HepG2 (cell line): ENCODE measurements at regions not wholly inside any gene's neighbourhood (a gene's known extent, or its start where the extent isn't known, plus 50 kb on each side); places are given as distances from the start of the nearest gene placed in this dataset.

ENCODE experiments used
- ATAC-seq: fragments of 200-7000 bp; cut with Tn5 transposase; 3 replicates; pipeline ENCODE4 v1.9.1; 2020; ENCODE audit warnings: mild to moderate bottlenecking, moderate library complexity
- BruUV-seq: library from RNA; stranded (reverse); fragments of 400-500 nt; replicated peaks from 2 replicates; lab custom pipeline; 2021; lab: Mats Ljungman, UMichigan
- CTCF ChIA-PET: fragments of 300-600 bp; formaldehyde crosslinking; extraction: SDS; loops from one replicate; lab custom pipeline; 2021; ENCODE audit warnings: low total read pairs, inconsistent platforms, low intra/inter-chr PET ratio; lab: Yijun Ruan, JAX
- POLR2A ChIA-PET: fragments of 350-600 bp; sonication (Branson Sonifier 250); formaldehyde crosslinking; loops from one replicate; lab custom pipeline; 2020; ENCODE audit warnings: antibody characterized with exemption, inconsistent platforms; lab: Yijun Ruan, JAX
- DNase-seq: peaks from one replicate; pipeline ENCODE4 v3.0.0-alpha.2; 2015; ENCODE audit warnings: low spot score
- FAIRE-seq: peaks from 3 replicates; lab custom pipeline; 2011; peaks lifted over from hg19 to GRCh38; lab: Jason Lieb, UNC
- H2AFZ ChIP-seq: one replicate; pipeline ENCODE4 v1.6.1; 2011; ENCODE audit warnings: low read length, inconsistent platforms
- H3K27ac ChIP-seq: fragments of 300-600 bp; 3 replicates; pipeline ENCODE4 v1.8.0; 2011; ENCODE audit warnings: mixed run types, mild to moderate bottlenecking, mixed read lengths, low read length, inconsistent platforms; ENCODE audit not compliant: insufficient read depth; ENCODE audit errors: extremely low read length
- H3K27me3 ChIP-seq, 2 experiments: fragments of 200-600 bp in 1 of 2; 2 replicates in 1 of 2; 3 replicates in 1 of 2; pipeline versions ENCODE4 v1.6.0 to v1.8.0; 2011; ENCODE audit warnings: low read length in 2 of 2, mild to moderate bottlenecking in 2 of 2, moderate library complexity in 2 of 2, inconsistent platforms in 1 of 2; ENCODE audit not compliant: insufficient read depth in 2 of 2, control insufficient read depth in 1 of 2
- H3K36me3 ChIP-seq, 2 experiments: fragments of 200-600 bp in 1 of 2; replicated peaks in 1 of 2; 2 replicates in 1 of 2; 3 replicates in 1 of 2; pipeline versions ENCODE4 v1.5.1 to v1.8.0; 2011; ENCODE audit warnings: low read length in 2 of 2, inconsistent platforms in 1 of 2; ENCODE audit not compliant: insufficient read depth in 2 of 2, control insufficient read depth in 1 of 2
- H3K4me1 ChIP-seq: 2 replicates; pipeline ENCODE4 v1.5.1; 2012; ENCODE audit warnings: low read length, inconsistent platforms; ENCODE audit not compliant: insufficient read depth
- H3K4me2 ChIP-seq: 2 replicates; pipeline ENCODE4 v1.6.0; 2011; ENCODE audit warnings: low read depth, low read length, inconsistent platforms
- H3K4me3 ChIP-seq, 3 experiments: fragments of 200-600 bp in 1 of 3; sonication (generic), shearing (Covaris generic) in 1 of 3; replicated peaks in 1 of 3; 2 replicates each; pipeline ENCODE4 v1.5.1; 2011 to 2016; ENCODE audit warnings: low read length in 3 of 3, inconsistent platforms in 2 of 3, low read depth in 2 of 3, mild to moderate bottlenecking in 2 of 3, control low read depth in 1 of 3, mixed read lengths in 1 of 3; ENCODE audit not compliant: insufficient read depth in 1 of 3
- H3K79me2 ChIP-seq: one replicate; pipeline ENCODE4 v1.6.1; 2011; ENCODE audit warnings: low read length, inconsistent platforms; ENCODE audit not compliant: insufficient read depth
- H3K9ac ChIP-seq: 2 replicates; pipeline ENCODE4 v1.6.0; 2011; ENCODE audit warnings: mild to moderate bottlenecking, low read depth, low read length, inconsistent platforms; ENCODE audit not compliant: insufficient read depth
- H3K9me3 ChIP-seq: 2 replicates; pipeline ENCODE4 v1.5.1; 2012; ENCODE audit warnings: mild to moderate bottlenecking, low read length
- H4K20me1 ChIP-seq: 2 replicates; pipeline ENCODE4 v1.6.0; 2011; ENCODE audit warnings: inconsistent platforms, mild to moderate bottlenecking, low read length, moderate library complexity; ENCODE audit not compliant: insufficient read depth
- ATF7 ChIP-seq, 2 experiments: fragments of 450-650 bp in 1 of 2; sonication (generic) in 1 of 2; formaldehyde crosslinking in 1 of 2; IDR thresholded peaks; 2 replicates each; pipeline versions ENCODE4 v1.4.0 to v1.6.1; 2016 to 2020; ENCODE audit warnings: antibody characterized with exemption in 1 of 2, mild to moderate bottlenecking in 1 of 2, missing genetic modification reagents in 1 of 2
- CREB1 ChIP-seq, 2 experiments: fragments of 450-650 bp in 1 of 2; IDR thresholded peaks; 2 replicates each; pipeline ENCODE4 v1.6.1; 2016 to 2017; ENCODE audit warnings: control low read depth in 1 of 2, mild to moderate bottlenecking in 1 of 2, missing compliant biosample characterization in 1 of 2, missing genetic modification characterization in 1 of 2
- FIP1L1 ChIP-seq: fragments of 200-400 bp; formaldehyde crosslinking; IDR thresholded peaks from 2 replicates; pipeline ENCODE4 v1.6.1; 2018; ENCODE audit warnings: low read depth, mild to moderate bottlenecking, low read length, moderate library complexity, borderline replicate concordance; ENCODE audit not compliant: insufficient read depth
- MAFF ChIP-seq: IDR thresholded peaks from 2 replicates; pipeline ENCODE4 v1.6.1; 2011; ENCODE audit warnings: low read depth, low read length, improper control_type of control experiment
- MAFK ChIP-seq, 2 experiments: IDR thresholded peaks in 1 of 2; conservative IDR thresholded peaks in 1 of 2; 2 replicates each; pipeline ENCODE4 v1.6.1; 2011; ENCODE audit warnings: improper control_type of control experiment in 2 of 2, low read length in 2 of 2
- NR2C2 ChIP-seq: sonication (generic); formaldehyde crosslinking; IDR thresholded peaks from 2 replicates; pipeline ENCODE4 v1.4.0; 2020; ENCODE audit warnings: missing genetic modification reagents, mild to moderate bottlenecking, moderate library complexity, borderline replicate concordance
- ZNF3 ChIP-seq: IDR thresholded peaks from 2 replicates; pipeline ENCODE4 v1.7.0; 2017; ENCODE audit warnings: inconsistent platforms
- WGBS: methylation state at CpG from one replicate; pipeline ENCODE4 v1.1.6; 2017; ENCODE audit warnings: low lambda C conversion rate; 5-methylcytosine and 5-hydroxymethylcytosine counted together
- in situ Hi-C: cut with HindIII; loops from 2 replicates; pipeline ENCODE4 v1.10.0; 2017; ENCODE audit warnings: low pct_unique_long_range_greater_than_20kb; ENCODE audit not compliant: extremely low pct_ligation_motif_present
- intact Hi-C: fragments of 100-400 bp; cut with micrococcal nuclease; formaldehyde crosslinking; loops from one replicate; pipeline ENCODE4 v1.10.0; 2022; ENCODE audit not compliant: unreplicated experiment
- TF ChIP-seq, protein P1 (sequence below), 2 experiments: sonication (generic) in 1 of 2; formaldehyde crosslinking in 1 of 2; IDR thresholded peaks; 2 replicates each; pipeline versions ENCODE4 v1.4.0 to v1.6.1; 2016 to 2020; ENCODE audit warnings: borderline replicate concordance in 1 of 2, low read depth in 1 of 2, mild to moderate bottlenecking in 1 of 2, missing genetic modification reagents in 1 of 2

DNA sequence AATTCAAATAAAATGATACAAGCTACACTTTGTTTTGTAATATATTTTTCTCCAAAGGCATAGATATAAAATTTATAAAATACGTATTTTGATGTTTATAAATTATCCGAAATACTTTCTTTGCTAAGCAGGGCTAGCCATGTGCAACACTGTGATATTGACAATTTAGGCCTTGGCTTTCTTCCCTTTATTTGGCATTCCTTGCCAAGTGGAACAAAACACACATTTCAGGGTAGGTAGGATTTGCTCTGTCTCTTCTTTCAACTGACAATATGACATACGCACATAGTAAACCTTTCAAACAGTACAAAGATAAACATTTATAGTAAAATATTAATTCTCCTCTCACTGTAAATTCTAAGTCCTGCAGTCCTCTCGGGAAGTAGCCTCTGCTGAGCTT is 103.3 kb upstream of the POT1 start (continued):
- no peak for TF ChIP-seq FIP1L1
- TF ChIP-seq, all 625 proteins: peak for 0

DNA sequence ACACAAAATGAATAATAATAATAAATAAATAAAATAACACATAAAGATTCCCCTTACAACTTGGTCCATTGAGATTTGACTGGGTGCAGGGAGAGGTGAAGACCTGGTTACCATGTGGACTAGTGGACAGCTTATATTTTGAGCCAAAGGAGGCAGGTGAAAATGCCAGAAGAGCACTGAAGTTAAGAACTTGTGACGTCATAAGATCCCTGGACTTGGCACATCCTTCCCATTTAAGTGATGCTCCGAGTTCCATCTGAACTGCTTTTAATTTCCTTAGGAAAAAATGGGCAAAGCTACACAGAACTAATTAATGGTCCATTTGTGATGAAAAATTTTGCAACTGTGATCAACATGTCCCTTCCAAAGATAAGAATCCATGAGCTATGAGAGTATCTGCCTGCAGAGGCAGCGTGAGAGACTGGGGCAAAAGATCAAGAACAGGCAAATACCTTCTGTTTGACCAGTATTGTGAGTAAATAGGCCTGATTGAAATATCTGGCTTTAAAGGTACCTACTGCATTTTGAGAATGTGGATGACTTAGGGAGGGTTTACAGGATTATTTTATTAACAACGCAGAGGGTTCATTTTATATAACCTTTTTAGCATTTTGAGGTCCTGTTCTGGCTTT is 101.2 kb upstream of the POT1 start:
- WGBS: 3% methylated on average over 4 of the region's 4 CpGs
- Histone ChIP-seq H3K9ac (no peak overlapping the region), H3K27me3 (no peaks in the 10 kb centered on the region), H3K4me1 (no peaks in the 10 kb centered on the region), H3K36me3 (no peaks in the 10 kb centered on the region), H3K79me2 (no peaks in the 10 kb centered on the region), H3K27ac (no peak overlapping the region), H2AFZ (no peak overlapping the region), H3K4me3 (no peak overlapping the region), H4K20me1 (no peaks in the 10 kb centered on the region), H3K4me2 (no peak overlapping the region), H3K9me3 (no peaks in the 10 kb centered on the region)
- ATAC-seq: peak; percentile 51; the same call in 2 of the 3 replicates
- peak; percentile 93 for TF ChIP-seq ATF7 (IDR thresholded peaks at IDR 0.05)
- no peak for TF ChIP-seq ATF7 (CRISPR knock-in tag; IDR thresholded peaks at IDR 0.05)
- peak; percentile 97 for TF ChIP-seq CREB1 (IDR thresholded peaks at IDR 0.05)
- no peak for TF ChIP-seq CREB1 (CRISPR knock-in tag; IDR thresholded peaks at IDR 0.05)
- no peak for TF ChIP-seq NR2C2 (CRISPR knock-in tag)
- intact Hi-C loops (loop anchor here (1.0 kb wide), 1 partner anchor 31 kb away; no protein-coding TSS in a partner anchor), in situ Hi-C loops (no loop called here)
- no peak for DNase-seq
- FAIRE-seq: no peak
- BruUV-seq: no TSS peak
- ChIA-PET CTCF (no interaction called here), POLR2A (no interaction called here)

DNA sequence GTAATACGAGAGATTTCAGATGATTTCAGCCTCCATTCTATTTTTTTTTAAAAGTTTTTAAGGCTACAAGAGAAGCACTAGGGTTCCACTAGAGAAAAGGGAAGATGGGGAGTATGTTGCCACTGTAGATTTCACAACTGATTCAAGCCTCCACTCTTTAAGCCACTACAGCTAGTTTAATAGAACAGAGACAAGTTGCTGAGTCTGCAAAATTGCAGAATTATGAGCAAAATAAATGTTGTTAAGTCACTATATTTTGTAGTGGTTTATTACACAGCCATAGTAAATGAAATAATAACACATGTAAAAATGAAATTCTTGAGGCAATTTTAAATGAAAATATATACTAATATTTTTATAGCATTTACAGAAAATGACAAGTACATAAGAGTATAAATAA is 96.0 kb upstream of the POT1 start:
- Histone ChIP-seq H3K9ac (no peak overlapping the region), H4K20me1 (no peaks in the 10 kb centered on the region), H3K4me2 (no peak overlapping the region), H3K4me3 (no peak overlapping the region), H3K9me3 (no peaks in the 10 kb centered on the region), H3K4me1 (no peaks in the 10 kb centered on the region), H2AFZ (no peak overlapping the region), H3K79me2 (no peaks in the 10 kb centered on the region), H3K27ac (no peak overlapping the region), H3K27me3 (no peaks in the 10 kb centered on the region), H3K36me3 (no peaks in the 10 kb centered on the region)
- peak; percentile 94 to 97 for TF ChIP-seq MAFK (conservative IDR thresholded peaks at IDR 0.05 in 1 of 2, IDR thresholded peaks at IDR 0.05 in 1 of 2; ENCODE audit: low read length in 2 of 2)
- TF ChIP-seq ZNF3: no peak
- TF ChIP-seq MAFF: peak; percentile 95
- TF ChIP-seq, protein P1, sequence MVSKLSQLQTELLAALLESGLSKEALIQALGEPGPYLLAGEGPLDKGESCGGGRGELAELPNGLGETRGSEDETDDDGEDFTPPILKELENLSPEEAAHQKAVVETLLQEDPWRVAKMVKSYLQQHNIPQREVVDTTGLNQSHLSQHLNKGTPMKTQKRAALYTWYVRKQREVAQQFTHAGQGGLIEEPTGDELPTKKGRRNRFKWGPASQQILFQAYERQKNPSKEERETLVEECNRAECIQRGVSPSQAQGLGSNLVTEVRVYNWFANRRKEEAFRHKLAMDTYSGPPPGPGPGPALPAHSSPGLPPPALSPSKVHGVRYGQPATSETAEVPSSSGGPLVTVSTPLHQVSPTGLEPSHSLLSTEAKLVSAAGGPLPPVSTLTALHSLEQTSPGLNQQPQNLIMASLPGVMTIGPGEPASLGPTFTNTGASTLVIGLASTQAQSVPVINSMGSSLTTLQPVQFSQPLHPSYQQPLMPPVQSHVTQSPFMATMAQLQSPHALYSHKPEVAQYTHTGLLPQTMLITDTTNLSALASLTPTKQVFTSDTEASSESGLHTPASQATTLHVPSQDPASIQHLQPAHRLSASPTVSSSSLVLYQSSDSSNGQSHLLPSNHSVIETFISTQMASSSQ (IDR thresholded peaks at IDR 0.05; ENCODE audit: low read depth): no peak
- TF ChIP-seq, protein P1 (CRISPR knock-in tag; IDR thresholded peaks at IDR 0.05; ENCODE audit: borderline replicate concordance): no peak
- no TSS peak for BruUV-seq
- ChIA-PET POLR2A (no interaction called here), CTCF (no interaction called here)
- no peak for DNase-seq
- 5% methylated on average over 1 of the region's 1 CpG for WGBS
- no peak for ATAC-seq
- in situ Hi-C loops: no loop called here
- intact Hi-C loops: no loop called here
- no peak for FAIRE-seq
